Thyroid gland (tissue), 4 donors: ENCODE measurements at regions not wholly inside any gene's neighbourhood (a gene's known extent, or its start where the extent isn't known, plus 50 kb on each side); places are given as distances from the start of the nearest gene placed in this dataset.

ENCODE experiments used
- POLR2A ChIP-seq, 2 donors: fragments of 450-650 bp; IDR thresholded peaks; one replicate each; pipeline ENCODE4 v1.6.1; 2017; ENCODE audit warnings: antibody characterized with exemption in 2 of 2, mild to moderate bottlenecking in 2 of 2, moderate library complexity in 1 of 2
- TF ChIP-seq, protein P1 (sequence below), 6 experiments: fragments of 200-600 bp in 3 of 6; fragments of 450-650 bp in 3 of 6; sonication (generic) in 3 of 6; IDR thresholded peaks; one replicate each; pipeline ENCODE4 v1.5.1; 2016 to 2019; ENCODE audit warnings: antibody characterized with exemption in 6 of 6, mild to moderate bottlenecking in 2 of 6, inconsistent platforms in 1 of 6, moderate library complexity in 1 of 6

DNA sequence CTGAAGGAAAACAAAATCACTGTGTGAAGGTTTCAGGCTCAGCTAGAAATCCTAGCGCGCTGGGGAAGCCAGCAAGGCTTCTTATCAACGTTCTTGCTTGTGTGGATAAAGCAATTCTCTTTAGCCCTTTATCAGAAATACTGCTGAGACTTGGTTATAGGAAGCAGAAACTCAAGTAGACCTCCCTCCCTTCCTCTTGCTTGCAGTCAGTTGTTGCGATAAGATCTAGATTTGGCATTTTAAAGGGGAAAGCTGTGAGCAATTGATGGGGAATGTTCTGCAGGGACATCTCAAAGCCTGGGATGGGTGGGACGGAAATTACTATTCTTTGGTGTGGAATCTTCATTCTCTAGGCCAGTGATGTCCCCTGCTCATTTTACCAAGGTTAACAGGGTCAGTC lies 76.4 kb upstream of the ANO4 start:
- TF ChIP-seq, protein P1, sequence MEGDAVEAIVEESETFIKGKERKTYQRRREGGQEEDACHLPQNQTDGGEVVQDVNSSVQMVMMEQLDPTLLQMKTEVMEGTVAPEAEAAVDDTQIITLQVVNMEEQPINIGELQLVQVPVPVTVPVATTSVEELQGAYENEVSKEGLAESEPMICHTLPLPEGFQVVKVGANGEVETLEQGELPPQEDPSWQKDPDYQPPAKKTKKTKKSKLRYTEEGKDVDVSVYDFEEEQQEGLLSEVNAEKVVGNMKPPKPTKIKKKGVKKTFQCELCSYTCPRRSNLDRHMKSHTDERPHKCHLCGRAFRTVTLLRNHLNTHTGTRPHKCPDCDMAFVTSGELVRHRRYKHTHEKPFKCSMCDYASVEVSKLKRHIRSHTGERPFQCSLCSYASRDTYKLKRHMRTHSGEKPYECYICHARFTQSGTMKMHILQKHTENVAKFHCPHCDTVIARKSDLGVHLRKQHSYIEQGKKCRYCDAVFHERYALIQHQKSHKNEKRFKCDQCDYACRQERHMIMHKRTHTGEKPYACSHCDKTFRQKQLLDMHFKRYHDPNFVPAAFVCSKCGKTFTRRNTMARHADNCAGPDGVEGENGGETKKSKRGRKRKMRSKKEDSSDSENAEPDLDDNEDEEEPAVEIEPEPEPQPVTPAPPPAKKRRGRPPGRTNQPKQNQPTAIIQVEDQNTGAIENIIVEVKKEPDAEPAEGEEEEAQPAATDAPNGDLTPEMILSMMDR (IDR thresholded peaks at IDR 0.05): no peak
- no peak for TF ChIP-seq POLR2A (IDR thresholded peaks at IDR 0.05)
